SK-N-SH treated with all-trans-retinoic acid at 6 μM for 48 hours (cell line): ENCODE measurements at regions not wholly inside any gene's neighbourhood (a gene's known extent, or its start where the extent isn't known, plus 50 kb on each side); places are given as distances from the start of the nearest gene placed in this dataset.
"Not testable (repeated sequence)": the region's sequence is repeated elsewhere in the genome, so short reads cannot be mapped to it uniquely, and the experiment has no call there.

ENCODE experiments used
- ATAC-seq: fragments of 200-7000 bp; cut with Tn5 transposase; 3 replicates; pipeline ENCODE4 v1.9.1; 2020; ENCODE audit warnings: mild to moderate bottlenecking, moderate library complexity
- CSDC2 ChIP-seq: fragments of 250-450 bp; sonication (Bioruptor Pico); IDR thresholded peaks from 2 replicates; pipeline ENCODE4 v1.5.0; 2020; ENCODE audit warnings: mild to moderate bottlenecking, moderate library complexity
- ESRRG ChIP-seq: fragments of 250-450 bp; sonication (Bioruptor Pico); IDR thresholded peaks from 2 replicates; pipeline ENCODE4 v1.6.1; 2021; ENCODE audit warnings: mild to moderate bottlenecking
- GLIS3 ChIP-seq: fragments of 250-450 bp; sonication (Bioruptor Pico); IDR thresholded peaks from 2 replicates; pipeline ENCODE4 v1.5.0; 2020; ENCODE audit warnings: mild to moderate bottlenecking, moderate library complexity
- ISL1 ChIP-seq: fragments of 250-450 bp; sonication (Bioruptor Pico); IDR thresholded peaks from 2 replicates; pipeline ENCODE4 v2.1.2; 2022; ENCODE audit warnings: mild to moderate bottlenecking, moderate library complexity
- OSR1 ChIP-seq: fragments of 250-450 bp; sonication (Bioruptor Pico); IDR thresholded peaks from 2 replicates; pipeline ENCODE4 v1.8.0; 2022; ENCODE audit warnings: moderate library complexity, mild to moderate bottlenecking, inconsistent platforms
- RARB ChIP-seq: fragments of 250-450 bp; sonication (Bioruptor Pico); IDR thresholded peaks from 2 replicates; pipeline ENCODE4 v1.8.0; 2021; ENCODE audit warnings: mild to moderate bottlenecking, moderate library complexity
- SNAI2 ChIP-seq: fragments of 250-450 bp; sonication (Bioruptor Pico); IDR thresholded peaks from 2 replicates; pipeline ENCODE4 v1.5.0; 2020; ENCODE audit warnings: mild to moderate bottlenecking, moderate library complexity
- TCF4 ChIP-seq: fragments of 250-450 bp; sonication (Bioruptor Pico); IDR thresholded peaks from 2 replicates; pipeline ENCODE4 v1.8.0; 2021; ENCODE audit warnings: mild to moderate bottlenecking, moderate library complexity, borderline replicate concordance
- TOX ChIP-seq: fragments of 250-450 bp; sonication (Bioruptor Pico); IDR thresholded peaks from 2 replicates; pipeline ENCODE4 v1.8.0; 2021; ENCODE audit warnings: mild to moderate bottlenecking, moderate library complexity, borderline replicate concordance
- ZC3H10 ChIP-seq: fragments of 250-450 bp; sonication (Bioruptor Pico); IDR thresholded peaks from 2 replicates; pipeline ENCODE4 v1.5.1; 2021; ENCODE audit warnings: mild to moderate bottlenecking, moderate library complexity
- ZFP3 ChIP-seq: fragments of 250-450 bp; sonication (Bioruptor Pico); IDR thresholded peaks from 2 replicates; pipeline ENCODE4 v1.5.0; 2020; ENCODE audit warnings: mild to moderate bottlenecking, moderate library complexity
- ZFP30 ChIP-seq: fragments of 450-650 bp; formaldehyde crosslinking; IDR thresholded peaks from 2 replicates; pipeline ENCODE4 v1.5.0; 2022; ENCODE audit warnings: mild to moderate bottlenecking, moderate library complexity
- ZNF565 ChIP-seq: fragments of 450-650 bp; formaldehyde crosslinking; conservative IDR thresholded peaks from 2 replicates; pipeline ENCODE4 v1.5.0; 2020; ENCODE audit warnings: low read depth, mild to moderate bottlenecking, moderate library complexity
- ZNF8 ChIP-seq: fragments of 450-650 bp; formaldehyde crosslinking; IDR thresholded peaks from 2 replicates; pipeline ENCODE4 v1.5.0; 2020; ENCODE audit warnings: mild to moderate bottlenecking, moderate library complexity
- TF ChIP-seq, protein P1 (sequence below): fragments of 250-450 bp; sonication (Bioruptor Pico); IDR thresholded peaks from 2 replicates; pipeline ENCODE4 v1.5.0; 2020; ENCODE audit warnings: mild to moderate bottlenecking, moderate library complexity
- TF ChIP-seq, protein P2 (sequence below): fragments of 250-450 bp; sonication (Bioruptor Pico); IDR thresholded peaks from 2 replicates; pipeline ENCODE4 v1.5.1; 2021; ENCODE audit warnings: mild to moderate bottlenecking, moderate library complexity
- TF ChIP-seq, protein P3 (sequence below): fragments of 250-450 bp; sonication (Bioruptor Pico); IDR thresholded peaks from 2 replicates; pipeline ENCODE4 v1.8.0; 2020; ENCODE audit warnings: mild to moderate bottlenecking, moderate library complexity, borderline replicate concordance
- TF ChIP-seq, protein P4 (sequence below): fragments of 250-450 bp; sonication (Bioruptor Pico); IDR thresholded peaks from 2 replicates; pipeline ENCODE4 v1.5.1; 2020; ENCODE audit warnings: low read depth, mild to moderate bottlenecking, moderate library complexity

DNA sequence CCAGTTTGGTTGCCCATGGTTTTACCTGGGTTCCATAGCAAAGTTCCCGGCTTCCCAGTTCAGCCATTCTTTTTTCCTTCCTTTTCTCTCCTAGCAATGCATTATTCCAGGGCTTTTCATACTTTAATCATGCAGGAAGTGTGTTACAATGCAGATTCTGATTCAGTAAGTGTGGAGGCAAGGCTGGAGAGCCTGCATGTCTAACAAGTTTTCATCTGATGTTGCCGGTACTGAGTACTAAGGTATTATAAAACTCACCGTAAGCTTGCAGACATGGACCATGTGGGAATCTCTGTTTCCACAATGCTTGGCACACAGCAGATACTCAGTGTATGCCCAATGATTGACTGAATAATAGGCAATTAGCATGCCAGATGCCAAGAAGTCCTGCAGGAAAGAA, 102.9 kb upstream of the SHB start (continued):
- TF ChIP-seq, protein P1, sequence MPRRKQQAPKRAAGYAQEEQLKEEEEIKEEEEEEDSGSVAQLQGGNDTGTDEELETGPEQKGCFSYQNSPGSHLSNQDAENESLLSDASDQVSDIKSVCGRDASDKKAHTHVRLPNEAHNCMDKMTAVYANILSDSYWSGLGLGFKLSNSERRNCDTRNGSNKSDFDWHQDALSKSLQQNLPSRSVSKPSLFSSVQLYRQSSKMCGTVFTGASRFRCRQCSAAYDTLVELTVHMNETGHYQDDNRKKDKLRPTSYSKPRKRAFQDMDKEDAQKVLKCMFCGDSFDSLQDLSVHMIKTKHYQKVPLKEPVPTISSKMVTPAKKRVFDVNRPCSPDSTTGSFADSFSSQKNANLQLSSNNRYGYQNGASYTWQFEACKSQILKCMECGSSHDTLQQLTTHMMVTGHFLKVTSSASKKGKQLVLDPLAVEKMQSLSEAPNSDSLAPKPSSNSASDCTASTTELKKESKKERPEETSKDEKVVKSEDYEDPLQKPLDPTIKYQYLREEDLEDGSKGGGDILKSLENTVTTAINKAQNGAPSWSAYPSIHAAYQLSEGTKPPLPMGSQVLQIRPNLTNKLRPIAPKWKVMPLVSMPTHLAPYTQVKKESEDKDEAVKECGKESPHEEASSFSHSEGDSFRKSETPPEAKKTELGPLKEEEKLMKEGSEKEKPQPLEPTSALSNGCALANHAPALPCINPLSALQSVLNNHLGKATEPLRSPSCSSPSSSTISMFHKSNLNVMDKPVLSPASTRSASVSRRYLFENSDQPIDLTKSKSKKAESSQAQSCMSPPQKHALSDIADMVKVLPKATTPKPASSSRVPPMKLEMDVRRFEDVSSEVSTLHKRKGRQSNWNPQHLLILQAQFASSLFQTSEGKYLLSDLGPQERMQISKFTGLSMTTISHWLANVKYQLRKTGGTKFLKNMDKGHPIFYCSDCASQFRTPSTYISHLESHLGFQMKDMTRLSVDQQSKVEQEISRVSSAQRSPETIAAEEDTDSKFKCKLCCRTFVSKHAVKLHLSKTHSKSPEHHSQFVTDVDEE (CRISPR knock-in tag), result no peak
- TF ChIP-seq ZNF565 (no peak), ZC3H10 (CRISPR knock-in tag) (no peak), TOX (CRISPR knock-in tag) (no peak), GLIS3 (CRISPR knock-in tag) (no peak), ZFP30 (no peak), CSDC2 (CRISPR knock-in tag) (no peak)
- TF ChIP-seq, protein P2, sequence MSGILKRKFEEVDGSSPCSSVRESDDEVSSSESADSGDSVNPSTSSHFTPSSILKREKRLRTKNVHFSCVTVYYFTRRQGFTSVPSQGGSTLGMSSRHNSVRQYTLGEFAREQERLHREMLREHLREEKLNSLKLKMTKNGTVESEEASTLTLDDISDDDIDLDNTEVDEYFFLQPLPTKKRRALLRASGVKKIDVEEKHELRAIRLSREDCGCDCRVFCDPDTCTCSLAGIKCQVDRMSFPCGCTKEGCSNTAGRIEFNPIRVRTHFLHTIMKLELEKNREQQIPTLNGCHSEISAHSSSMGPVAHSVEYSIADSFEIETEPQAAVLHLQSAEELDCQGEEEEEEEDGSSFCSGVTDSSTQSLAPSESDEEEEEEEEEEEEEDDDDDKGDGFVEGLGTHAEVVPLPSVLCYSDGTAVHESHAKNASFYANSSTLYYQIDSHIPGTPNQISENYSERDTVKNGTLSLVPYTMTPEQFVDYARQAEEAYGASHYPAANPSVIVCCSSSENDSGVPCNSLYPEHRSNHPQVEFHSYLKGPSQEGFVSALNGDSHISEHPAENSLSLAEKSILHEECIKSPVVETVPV (CRISPR knock-in tag), result no peak

DNA sequence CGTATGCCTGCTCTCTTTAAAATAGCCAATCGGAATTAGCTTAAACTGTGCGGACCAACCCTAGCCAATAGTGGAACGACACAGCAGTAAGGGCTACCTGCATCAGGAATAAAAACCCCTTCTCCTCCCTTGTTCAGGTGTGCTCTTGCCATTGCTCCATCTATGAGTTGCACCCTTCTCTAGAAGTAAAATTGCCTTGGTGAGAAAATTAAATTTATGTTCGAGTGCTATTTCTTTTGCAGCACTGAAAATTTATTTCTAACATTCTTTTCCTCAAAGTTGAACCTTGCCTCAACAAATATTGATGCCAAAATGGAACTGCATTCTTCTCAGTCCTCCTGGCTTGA, 102.5 kb upstream of the SHB start:
- no peak for ATAC-seq
- no peak for TF ChIP-seq ZC3H10 (CRISPR knock-in tag)
- TF ChIP-seq RARB (CRISPR knock-in tag), result no peak
- TF ChIP-seq SNAI2 (CRISPR knock-in tag), result no peak
- no peak for TF ChIP-seq CSDC2 (CRISPR knock-in tag)
- no peak for TF ChIP-seq ESRRG (CRISPR knock-in tag)
- no peak for TF ChIP-seq ZNF8 (CRISPR knock-in tag)
- TF ChIP-seq, protein P3, sequence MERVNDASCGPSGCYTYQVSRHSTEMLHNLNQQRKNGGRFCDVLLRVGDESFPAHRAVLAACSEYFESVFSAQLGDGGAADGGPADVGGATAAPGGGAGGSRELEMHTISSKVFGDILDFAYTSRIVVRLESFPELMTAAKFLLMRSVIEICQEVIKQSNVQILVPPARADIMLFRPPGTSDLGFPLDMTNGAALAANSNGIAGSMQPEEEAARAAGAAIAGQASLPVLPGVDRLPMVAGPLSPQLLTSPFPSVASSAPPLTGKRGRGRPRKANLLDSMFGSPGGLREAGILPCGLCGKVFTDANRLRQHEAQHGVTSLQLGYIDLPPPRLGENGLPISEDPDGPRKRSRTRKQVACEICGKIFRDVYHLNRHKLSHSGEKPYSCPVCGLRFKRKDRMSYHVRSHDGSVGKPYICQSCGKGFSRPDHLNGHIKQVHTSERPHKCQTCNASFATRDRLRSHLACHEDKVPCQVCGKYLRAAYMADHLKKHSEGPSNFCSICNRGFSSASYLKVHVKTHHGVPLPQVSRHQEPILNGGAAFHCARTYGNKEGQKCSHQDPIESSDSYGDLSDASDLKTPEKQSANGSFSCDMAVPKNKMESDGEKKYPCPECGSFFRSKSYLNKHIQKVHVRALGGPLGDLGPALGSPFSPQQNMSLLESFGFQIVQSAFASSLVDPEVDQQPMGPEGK (CRISPR knock-in tag), result no peak
- no peak for TF ChIP-seq ZFP3 (CRISPR knock-in tag)

DNA sequence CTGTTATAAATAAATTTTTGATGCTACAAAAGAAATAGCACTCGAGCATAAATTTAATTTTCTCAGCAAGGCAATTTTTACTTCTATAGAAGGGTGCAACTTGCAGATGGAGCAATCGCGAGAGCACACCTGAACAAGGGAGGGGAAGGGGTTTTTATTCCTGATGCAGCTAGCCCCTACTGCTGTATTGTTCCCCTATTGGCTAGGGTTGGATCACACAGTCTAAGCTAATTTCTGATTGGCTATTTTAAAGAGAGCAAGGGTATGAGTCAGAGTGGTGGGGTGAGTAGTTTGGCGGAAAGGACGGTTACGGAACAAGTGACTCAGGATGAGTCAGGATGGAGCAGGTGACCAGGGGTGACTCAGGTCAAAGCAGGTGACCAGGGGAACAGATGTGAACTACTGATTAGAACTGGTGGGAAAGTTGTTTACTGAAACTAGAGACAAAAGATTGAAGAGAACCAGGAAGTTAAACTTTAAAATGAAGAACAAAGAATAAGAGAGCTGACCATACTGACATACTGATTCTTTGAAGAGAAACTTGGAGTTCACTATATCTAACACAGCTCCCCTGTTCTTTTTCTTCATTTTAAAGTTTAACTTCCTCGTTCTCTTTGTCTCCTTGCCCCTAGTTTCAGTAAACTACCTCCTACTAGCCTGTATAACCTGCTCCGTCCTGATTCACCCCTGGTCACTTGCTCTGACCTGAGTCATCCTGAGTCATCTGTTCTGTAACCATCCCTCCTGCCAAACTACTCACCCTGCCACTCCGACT, 101.9 kb upstream of the SHB start:
- not testable (repeated sequence) for ATAC-seq

DNA sequence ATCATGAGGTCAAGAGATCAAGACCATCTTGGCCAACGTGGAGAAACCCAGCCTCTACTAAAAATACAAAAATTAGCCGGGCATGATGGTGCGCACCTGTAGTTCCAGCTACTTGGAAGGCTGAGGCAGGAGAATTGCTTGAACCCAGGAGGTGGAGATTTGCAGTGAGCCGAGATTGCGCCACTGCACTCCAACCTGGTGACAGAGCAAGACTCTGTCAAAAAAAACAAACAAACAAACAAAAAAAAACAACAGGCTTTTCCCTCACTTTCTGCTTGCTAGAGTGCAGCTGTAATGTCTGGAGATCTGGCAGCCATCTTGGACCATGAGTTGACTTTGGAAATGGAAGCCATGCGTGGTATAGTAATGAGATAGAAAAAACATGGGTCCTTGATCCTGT, 101.1 kb upstream of the SHB start:
- not testable (repeated sequence) for ATAC-seq

DNA sequence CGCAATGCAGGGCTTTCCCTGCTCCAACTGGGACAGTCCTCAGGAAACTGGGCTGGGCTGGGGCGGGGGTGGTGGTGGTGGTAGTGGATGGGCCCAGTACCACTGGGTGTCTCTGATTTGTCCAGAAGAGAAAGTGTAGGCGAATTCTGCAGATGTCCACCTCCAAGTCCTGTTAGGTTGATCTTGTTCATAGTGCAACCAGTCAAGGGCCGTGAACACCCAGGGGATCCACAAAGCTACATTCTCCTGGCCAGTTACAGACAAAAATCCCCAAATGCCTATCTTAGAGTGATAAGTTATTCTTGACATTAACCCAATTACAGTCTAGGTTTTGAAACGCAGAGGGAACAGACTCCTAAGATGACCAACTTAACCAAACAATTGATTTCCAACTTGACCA, 97.5 kb upstream of the SHB start:
- no peak for TF ChIP-seq ZNF565
- no peak for TF ChIP-seq ZFP30
- no peak for TF ChIP-seq ISL1 (CRISPR knock-in tag)
- TF ChIP-seq OSR1, result no peak
- no peak for TF ChIP-seq TCF4 (CRISPR knock-in tag)
- TF ChIP-seq SNAI2 (CRISPR knock-in tag), result no peak
- TF ChIP-seq TOX (CRISPR knock-in tag), result no peak
- TF ChIP-seq, protein P2 (CRISPR knock-in tag), result no peak
- TF ChIP-seq, protein P4, sequence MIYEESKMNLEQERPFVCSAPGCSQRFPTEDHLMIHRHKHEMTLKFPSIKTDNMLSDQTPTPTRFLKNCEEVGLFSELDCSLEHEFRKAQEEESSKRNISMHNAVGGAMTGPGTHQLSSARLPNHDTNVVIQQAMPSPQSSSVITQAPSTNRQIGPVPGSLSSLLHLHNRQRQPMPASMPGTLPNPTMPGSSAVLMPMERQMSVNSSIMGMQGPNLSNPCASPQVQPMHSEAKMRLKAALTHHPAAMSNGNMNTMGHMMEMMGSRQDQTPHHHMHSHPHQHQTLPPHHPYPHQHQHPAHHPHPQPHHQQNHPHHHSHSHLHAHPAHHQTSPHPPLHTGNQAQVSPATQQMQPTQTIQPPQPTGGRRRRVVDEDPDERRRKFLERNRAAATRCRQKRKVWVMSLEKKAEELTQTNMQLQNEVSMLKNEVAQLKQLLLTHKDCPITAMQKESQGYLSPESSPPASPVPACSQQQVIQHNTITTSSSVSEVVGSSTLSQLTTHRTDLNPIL, result no peak
- no peak for TF ChIP-seq ZC3H10 (CRISPR knock-in tag)
- ATAC-seq, result no peak
